HG03342 (cell line): ENCODE measurements at regions not wholly inside any gene's neighbourhood (a gene's known extent, or its start where the extent isn't known, plus 50 kb on each side); places are given as distances from the start of the nearest gene placed in this dataset.
"Not testable (repeated sequence)": the region's sequence is repeated elsewhere in the genome, so short reads cannot be mapped to it uniquely, and the experiment has no call there.

ENCODE experiments used
- ATAC-seq: cut with Tn5 transposase; IDR thresholded peaks from one replicate; pipeline ENCODE4 v1.9.1; 2021; ENCODE audit warnings: mild to moderate bottlenecking, moderate library complexity; ENCODE audit not compliant: unreplicated experiment

DNA sequence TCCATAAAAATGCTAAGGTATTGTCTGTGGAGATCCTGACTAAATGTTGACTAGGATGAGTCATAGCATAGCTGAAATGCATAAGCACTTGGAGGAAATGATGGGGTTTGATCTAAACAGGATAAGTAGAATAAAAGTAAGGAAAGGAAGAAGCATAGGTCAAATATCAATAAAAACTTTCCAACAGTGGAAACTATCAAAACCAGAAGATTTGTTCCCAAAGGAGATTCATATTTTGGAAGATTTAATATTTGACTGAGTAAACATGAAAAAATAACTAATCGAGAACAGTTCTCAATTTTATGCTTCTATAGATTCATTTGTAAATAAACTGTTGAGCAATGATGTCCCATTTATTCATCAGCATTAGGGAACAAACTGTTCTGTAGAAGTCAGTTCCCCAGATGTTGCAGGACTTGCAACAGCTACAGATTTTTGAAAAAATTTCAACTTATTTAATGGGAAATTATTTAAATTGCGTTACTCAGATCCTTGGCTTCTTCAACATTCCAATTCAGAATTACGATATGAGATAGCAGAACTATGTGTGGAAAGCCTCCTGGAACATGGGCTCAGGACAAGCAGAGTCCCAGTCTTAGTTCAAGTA is 133.7 kb upstream of the TBX18 start:
- no peak for ATAC-seq

DNA sequence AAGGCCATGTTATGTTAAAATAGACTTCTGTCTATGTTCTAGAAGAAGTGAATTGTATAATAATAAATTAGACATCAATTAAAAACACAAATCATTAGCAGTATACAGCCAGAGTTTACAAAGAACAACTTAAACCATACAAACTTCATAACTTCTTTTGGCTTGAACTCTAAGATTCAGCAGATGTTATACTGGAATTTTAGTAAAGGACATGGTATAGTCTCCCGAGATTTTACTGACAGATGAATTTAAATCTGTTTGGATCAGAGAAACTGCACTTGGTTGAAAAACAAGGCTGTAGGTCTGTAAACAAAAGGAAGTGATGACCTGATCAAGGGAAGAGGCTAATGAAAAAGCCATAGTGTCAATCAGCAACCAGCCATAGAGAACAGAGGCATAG is 132.6 kb upstream of the TBX18 start:
- ATAC-seq: no peak

DNA sequence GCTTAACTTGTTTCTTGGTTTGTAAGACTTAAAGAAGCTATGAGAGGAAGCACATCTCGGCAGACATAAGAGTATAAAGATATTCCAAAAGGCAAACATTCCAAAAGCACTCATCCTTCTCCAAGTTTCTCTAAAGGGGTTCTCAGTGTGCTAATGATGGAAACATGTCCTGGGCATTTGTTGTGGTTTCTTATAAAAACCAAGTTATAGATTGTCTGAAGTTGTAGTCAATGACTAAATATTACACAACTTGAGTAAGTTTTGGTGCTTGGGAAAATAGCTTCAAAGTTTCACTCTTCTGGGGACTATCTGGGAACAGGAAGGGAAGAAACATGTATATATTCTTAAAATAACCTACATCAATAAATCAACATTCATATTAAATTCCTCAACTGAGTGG is 128.3 kb upstream of the TBX18 start:
- no peak for ATAC-seq

DNA sequence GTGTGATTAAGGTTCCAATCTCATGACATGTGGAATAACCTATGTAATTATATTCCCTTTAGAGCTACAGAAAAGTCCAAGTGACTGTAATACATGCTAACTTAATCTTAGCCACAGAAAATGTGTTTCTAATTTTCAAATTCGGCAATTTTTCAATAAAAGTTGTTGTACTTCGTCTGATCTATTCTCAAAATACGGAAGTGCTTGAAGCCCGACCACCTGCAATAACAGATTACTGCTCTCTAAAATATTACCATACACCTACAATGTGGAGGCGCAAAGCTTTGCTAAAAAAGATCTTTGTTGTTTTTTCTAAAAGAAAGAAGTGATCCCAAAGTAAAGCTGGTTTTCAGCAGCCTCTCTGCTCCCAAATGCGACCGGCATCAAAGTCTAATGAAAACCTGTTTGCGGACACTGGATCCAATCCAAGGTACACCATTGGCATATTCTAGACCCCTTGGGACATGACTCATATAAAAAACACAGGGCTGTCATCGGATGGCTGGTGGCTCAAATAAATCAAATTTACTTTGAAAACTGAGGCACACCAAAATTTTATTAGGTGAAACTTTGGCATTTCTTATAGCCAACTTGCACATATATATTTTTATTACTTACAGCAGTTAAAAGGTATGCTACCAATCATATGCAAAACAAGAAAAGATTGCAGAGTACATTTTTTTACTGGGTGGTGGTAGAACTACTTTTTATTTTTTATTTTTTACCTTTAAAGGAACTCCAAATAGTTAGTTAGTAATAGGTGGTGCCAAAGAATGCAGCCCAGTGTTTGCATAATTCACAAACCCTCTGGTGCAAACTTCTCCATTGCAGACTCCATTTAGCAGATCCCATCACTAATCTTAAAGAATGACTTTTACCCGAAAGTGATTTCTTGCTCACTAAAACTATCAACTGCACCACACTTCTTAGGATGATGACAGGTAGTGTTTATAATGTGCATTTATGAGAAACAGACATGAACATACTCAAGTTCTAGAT is 118.7 kb upstream of the TBX18 start:
- ATAC-seq: no peak

DNA sequence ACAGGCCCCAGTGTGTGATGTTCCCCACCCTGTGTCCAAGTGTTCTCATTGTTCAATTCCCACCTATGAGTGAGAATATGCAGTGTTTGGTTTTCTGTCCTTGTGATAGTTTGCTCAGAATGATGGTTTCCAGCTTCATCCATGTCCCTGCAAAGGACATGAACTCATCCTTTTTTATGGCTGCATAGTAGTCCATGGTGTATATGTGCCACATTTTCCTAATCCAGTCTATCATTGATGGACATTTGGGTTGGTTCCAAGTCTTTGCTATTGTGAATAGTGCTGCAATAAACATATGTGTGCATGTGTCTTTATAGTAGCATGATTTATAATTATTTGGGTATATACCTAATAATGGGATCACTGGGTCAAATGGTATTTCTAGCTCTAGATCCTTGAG is 115.0 kb upstream of the TBX18 start:
- not testable (repeated sequence) for ATAC-seq

DNA sequence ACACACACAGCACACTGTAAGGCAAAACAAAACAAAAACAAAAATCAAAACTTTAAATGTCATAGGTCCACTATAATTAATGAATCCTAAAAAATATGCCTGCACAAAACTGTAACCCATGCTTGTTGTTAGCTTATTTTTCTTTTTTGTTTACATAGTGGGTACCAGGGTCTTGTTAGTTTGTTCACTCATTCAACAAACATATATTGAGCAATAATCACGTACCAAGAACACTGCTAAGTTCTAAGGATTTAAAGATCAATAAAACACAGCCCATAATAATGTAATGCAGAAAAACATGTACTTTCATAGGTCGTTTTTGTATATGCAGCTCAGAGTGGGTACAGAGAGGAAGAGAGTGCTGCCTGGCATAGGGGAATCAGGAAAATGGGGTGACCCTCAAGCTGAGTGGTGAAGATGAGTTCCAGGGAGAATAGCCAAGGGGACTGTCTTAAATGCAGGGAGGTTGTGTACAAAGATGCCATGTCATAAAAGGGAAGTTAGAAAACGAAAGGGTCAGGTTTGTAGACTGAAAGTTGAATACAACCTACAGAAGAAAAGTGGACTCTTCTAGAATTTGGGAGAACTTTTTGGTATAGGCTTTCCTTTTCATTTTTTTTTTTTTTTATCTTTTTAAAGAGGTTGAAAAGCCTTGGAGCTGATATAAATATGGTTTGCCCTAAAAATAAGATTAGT is 113.3 kb upstream of the TBX18 start:
- no peak for ATAC-seq

DNA sequence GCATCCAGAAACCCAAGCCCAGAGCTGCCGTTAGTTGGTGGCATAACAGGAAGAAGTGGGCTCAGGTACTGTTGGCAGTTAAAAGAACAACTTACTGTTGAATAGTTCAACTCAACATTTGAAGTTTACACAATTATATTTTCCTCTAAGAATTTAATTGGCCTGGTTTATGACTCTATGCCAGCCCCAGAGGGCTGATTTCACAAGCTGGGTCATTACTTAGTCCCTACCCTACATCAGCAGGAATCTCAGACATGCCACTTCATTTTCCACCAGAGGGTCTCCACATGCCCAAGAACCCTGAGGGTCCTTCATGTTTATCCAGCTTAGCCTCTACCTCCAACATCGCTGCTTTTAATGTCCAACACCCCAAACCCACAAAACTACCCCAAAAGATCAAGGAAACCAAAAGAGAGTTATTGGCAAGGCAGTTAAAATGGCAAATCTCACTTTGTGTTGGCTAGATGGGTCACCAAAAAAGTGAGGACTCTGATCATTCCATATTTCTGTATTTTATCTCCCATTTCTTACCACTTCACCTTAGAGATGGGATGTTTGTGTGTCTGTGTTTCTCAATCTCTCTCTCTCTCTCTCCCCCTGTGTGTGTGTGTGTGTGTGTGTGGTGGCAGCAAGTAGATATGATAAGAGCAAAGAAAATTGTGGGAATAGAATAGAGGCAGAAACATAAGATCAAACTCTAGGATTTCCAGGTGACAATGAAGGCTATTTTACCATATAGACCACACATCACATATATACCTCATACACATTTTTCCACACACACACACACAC is 112.5 kb upstream of the TBX18 start:
- no peak for ATAC-seq

DNA sequence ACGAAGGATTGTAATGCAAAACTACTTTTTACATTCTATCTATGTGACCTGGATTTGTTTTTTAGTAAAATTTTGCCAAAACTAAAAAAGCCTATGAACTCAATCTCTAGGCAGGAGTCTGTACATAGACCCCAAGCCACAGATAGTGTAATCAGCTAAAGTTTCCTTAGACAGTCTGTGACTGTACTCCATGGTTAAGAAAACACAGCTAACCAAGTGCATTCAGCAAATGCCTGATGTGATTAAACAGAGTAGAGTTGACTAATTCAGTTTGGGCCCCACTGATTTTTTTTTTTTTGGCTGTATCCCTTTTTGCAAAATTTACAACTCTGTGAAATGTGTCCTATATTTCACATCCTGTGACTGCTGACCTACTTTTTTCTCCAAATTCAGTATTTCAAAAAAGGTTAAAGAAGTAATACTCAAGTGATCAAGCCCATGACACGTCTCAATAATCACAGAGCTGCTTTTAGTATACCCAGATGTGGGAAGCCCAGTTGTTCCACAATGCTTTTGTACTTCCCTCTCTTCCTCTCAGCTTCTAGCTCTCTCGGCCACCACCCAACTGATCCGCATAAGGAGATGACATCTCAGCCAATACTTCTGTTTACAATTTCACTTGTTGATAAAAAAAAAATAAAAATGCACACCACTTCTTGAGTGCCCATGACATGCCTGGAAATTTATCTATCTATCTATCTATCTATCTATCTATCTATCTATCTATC is 108.8 kb upstream of the TBX18 start:
- ATAC-seq: no peak

DNA sequence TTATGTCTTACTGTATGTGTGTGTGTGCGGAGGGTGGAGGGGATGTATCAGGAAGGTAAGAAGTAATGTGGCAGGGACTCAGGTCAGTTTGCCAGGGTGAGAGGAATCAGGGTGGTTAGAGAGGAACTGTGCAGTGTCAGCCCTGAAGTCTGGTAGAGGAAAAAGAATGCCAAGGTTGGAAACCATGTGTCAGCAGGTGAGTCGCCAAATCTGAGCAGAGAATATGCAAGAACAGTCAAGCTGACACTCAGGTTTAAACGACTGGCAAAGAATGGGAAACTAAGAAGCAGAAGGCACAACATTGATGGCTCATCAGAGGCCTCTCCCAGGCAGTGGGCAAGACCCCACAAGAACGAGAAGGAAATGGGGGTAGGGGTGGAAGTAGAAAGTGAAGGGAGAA is 107.5 kb upstream of the TBX18 start:
- no peak for ATAC-seq

DNA sequence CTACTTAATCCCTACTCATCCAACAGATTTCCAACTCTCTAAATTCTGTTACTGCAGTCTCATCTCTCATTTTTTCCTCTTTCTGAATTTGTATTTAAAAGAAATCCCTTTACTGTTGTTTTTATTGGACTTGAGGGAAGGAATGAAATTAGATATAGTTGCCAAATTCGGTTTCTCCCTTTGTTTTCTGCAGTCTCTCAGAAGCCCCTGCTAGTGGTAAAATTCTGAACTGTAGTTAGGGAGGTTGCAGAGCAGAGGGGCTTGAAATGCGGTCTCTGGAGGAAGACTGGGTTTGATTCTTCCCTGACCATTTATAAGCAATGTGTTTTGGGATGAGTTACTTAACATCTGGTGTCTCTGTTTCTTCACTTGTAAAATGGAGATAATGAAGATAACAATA is 106.3 kb upstream of the TBX18 start:
- ATAC-seq: no peak

DNA sequence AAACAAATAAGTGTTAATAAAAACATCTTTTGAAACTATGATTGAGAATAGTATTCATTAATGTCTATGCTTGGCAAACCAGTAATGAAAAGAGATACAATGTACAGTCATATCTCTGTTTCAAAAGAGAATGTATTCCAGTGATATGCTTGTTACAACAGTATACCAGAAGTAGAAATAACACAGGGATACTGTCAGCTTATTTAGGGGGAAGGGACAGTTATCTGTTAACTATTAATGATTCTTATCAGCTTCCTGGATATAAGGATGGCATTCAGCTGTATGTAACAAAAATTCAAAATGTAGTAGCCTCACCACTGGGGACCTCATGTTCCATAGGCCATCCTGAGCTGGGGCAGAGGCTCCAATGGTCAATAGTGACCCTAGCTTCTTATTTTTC is 103.8 kb upstream of the TBX18 start:
- ATAC-seq: no peak

DNA sequence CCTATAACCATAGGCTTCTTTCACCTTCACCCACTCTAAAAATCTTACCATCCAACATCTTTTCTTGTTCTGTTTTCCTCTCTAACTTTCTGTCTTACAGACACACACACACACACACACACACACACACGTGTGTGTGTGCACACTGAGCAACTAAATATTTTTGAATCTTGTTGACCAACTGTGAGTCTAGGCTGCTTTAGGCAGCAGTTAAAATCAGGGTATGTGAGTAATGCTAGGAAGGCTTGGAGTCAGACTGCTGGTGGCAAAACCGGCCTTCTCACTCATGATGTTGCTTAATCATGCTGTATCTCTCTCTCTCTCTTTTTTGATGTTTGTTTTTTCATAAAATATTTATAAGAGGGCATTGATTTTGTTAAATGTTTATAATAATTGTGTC is 103.1 kb upstream of the TBX18 start:
- ATAC-seq: no peak

DNA sequence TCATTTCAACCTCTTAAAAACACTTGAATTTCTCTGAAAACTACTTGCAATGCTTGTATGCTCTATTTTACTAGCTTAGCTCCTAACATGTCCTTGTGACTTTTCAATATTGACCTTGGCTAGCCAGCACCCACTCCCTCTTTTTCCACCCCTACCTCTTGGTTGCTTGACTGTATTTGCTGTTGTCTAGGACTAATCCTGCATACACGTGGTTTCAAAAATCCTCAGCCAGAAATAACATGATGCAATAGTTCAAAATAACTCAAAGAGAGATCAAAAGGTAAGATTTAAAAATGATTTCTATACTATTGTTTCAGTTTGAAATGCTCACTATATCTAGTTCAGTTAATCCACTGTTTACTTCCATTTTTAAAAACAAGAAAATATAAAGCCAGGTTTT is 102.3 kb upstream of the TBX18 start:
- ATAC-seq: no peak

DNA sequence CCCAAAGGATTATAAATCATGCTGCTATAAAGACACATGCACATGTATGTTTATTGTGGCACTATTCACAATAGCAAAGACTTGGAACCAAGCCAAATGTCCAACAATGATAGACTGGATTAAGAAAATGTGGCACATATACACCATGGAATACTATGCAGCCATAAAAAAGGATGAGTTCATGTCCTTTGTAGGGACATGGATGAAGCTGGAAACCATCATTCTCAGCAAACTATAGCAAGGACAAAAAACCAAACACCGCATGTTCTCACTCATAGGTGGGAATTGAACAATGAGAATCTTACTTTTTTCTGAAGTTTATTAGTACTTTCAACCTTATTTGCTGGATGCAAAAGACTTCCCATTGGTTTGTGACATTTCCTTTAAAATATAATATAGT is 101.0 kb upstream of the TBX18 start:
- ATAC-seq: not testable (repeated sequence)

DNA sequence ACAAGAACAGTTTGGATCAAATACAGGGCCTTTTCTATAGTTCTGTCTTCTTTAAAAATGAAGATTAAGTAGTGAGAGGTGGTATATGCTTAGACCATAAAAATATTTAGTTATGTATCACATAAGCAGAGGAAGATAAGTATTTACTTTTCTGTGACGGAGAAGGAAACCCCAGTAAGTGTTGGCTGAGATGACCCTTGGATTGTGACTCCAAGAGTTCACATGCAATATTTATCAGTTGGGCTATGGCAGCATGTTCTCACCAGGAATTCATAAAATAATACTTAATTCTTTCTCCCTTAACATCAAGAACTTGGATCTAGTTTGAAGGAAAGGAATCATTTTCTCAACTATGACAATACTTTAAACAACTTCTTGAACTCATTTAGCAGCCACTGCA is 98.4 kb upstream of the TBX18 start:
- ATAC-seq: no peak

DNA sequence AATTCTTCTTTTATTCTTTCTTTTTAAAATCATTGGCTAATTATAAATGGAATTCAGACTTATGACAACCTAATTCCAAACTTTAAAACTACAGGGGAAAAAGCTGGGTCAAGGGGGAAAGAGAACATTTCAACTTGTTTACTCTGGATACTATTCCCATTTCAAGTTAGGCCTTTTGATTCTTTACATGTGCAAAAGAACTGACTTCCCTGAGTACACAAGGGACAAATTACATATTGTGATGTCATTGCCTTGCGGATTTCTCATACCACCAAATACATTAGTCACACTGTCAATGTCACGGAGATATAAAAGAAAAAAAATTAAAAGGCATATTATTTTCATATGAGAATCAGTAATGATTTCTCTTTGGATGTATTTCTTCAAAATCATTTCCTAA is 96.5 kb upstream of the TBX18 start:
- no peak for ATAC-seq

DNA sequence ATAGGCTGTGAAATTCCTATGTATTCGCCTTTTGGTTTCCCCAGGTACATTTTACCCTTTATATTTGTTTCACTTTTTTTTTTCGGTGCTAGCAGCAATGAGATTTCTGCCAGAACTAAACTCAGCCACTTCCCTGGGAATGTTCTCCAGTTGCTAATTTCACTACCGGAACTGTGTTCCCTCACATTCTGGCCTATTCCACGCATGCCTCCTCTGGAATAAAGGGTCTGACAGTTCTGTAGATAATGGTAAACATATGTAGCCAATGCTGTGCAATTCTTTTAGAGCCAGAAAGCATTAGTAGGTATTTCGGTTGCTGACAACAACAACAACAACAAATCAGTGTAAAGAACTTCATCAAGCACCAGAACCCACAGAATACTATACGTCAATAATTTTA is 96.1 kb upstream of the TBX18 start:
- no peak for ATAC-seq

DNA sequence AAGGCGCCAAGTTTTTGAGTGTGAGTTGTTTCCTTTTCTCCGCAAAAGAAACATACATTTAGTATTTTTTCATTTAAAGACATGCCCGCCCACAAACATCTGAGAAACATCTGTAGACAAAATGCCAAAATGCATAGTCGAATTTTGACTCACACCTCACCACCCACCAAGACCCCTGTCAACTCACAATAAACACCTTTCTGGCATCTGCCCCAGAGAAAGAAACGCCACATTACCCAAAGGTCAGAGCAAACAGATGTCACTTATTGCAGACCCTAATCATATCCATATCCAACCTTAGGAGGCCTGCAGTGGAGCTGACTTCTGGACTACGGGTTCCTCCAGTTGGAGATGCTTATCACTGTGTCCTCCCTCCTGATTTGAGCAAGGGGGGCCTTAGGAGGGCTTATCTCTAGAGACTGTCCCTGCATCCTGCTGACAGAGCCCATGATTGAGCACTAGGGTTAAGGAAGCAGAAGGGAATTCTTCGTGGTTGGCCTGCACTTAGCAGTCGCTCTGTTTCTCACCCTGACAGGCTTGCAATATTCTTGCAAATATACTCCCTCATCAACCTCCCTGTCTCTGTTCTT is 90.5 kb upstream of the TBX18 start:
- no peak for ATAC-seq

DNA sequence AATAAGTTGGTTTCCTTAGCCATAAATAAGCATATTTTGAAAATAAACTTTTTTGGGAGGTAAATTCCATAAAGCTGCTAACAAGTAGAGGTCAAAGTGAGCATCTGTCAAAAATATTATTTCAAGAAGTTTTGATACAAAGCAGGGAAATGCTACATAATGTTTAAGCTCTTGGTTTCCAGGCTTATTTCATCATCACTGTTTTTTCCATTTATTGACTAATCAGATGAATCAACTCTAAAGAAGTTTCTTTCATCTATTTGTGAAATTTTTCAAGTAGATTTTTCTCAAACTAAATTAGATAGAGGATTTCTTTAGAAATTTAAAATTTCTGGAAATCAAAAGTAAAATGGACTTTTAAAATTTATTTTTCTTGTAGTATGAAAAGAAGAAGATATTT is 89.5 kb upstream of the TBX18 start:
- no peak for ATAC-seq

DNA sequence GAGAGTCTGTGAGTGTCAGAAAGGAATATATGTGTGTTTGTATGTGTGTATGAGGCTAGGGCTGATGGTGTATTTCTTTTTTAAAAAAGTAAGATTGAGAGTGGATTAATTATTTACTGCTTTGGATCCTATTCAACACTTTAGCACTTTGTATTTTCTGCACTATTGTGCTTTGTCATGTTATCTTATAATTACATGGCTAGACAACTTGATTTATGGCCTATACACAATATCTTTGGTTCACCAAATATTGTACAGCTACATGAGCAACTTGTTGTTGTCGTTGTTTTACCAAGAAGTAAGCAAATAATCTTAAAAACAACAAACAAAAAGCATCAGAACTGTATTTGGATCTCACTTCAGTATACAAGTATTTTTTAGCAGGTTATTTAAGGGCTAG is 84.6 kb upstream of the TBX18 start:
- ATAC-seq: no peak
